ENCODE measurements at regions not wholly inside any gene's neighbourhood (a gene's known extent, or its start where the extent isn't known, plus 50 kb on each side); places are given as distances from the start of the nearest gene placed in this dataset.

GRCh38 chr4:112739442-112739841 lies 102.5 kb downstream of the LARP7 start:
- TF ChIP-seq, protein P1, sequence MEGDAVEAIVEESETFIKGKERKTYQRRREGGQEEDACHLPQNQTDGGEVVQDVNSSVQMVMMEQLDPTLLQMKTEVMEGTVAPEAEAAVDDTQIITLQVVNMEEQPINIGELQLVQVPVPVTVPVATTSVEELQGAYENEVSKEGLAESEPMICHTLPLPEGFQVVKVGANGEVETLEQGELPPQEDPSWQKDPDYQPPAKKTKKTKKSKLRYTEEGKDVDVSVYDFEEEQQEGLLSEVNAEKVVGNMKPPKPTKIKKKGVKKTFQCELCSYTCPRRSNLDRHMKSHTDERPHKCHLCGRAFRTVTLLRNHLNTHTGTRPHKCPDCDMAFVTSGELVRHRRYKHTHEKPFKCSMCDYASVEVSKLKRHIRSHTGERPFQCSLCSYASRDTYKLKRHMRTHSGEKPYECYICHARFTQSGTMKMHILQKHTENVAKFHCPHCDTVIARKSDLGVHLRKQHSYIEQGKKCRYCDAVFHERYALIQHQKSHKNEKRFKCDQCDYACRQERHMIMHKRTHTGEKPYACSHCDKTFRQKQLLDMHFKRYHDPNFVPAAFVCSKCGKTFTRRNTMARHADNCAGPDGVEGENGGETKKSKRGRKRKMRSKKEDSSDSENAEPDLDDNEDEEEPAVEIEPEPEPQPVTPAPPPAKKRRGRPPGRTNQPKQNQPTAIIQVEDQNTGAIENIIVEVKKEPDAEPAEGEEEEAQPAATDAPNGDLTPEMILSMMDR (IDR thresholded peaks at IDR 0.05): no peak
- TF ChIP-seq POLR2AphosphoS5 (IDR thresholded peaks at IDR 0.05): no peak
